A673 (cell line): ENCODE measurements at regions not wholly inside any gene's neighbourhood (a gene's known extent, or its start where the extent isn't known, plus 50 kb on each side); places are given as distances from the start of the nearest gene placed in this dataset.
A peak's percentile ranks its signal among the peaks of the same experiment; 100 is the strongest.

Source experiments
- BruUV-seq: library from RNA; stranded (reverse); fragments of 400-500 nt; replicated peaks from 2 replicates; lab custom pipeline; 2021; lab: Mats Ljungman, UMichigan
- CTCF ChIA-PET: fragments of 300-600 bp; sonication (Branson Sonifier 250); formaldehyde crosslinking; loops from one replicate; lab custom pipeline; 2022; ENCODE audit warnings: antibody characterized with exemption; lab: Charles Lee
- POLR2A ChIA-PET: fragments of 300-600 bp; sonication (Branson Sonifier 250); formaldehyde crosslinking; loops from one replicate; lab custom pipeline; 2022; ENCODE audit warnings: antibody characterized with exemption; ENCODE audit not compliant: low non-redundant PET; lab: Charles Lee
- DNase-seq: peaks from one replicate; pipeline ENCODE4 v3.0.0-alpha.2; 2015; ENCODE audit warnings: low spot score
- H3K27ac ChIP-seq: fragments of 200-600 bp; sonication (generic); 2 replicates; pipeline ENCODE4 v1.5.1; 2016; ENCODE audit warnings: mixed run types, low read depth, mild to moderate bottlenecking, mixed read lengths, antibody characterized with exemption, low read length; ENCODE audit not compliant: poor library complexity, severe bottlenecking
- H3K27me3 ChIP-seq: fragments of 200-600 bp; sonication (generic); replicated peaks from 2 replicates; pipeline ENCODE4 v1.6.1; 2017; ENCODE audit warnings: mixed run types, low read depth, mild to moderate bottlenecking, mixed read lengths, antibody characterized with exemption, low read length; ENCODE audit not compliant: insufficient read depth, poor library complexity
- H3K36me3 ChIP-seq: fragments of 200-600 bp; sonication (generic); 2 replicates; pipeline ENCODE4 v1.6.1; 2016; ENCODE audit warnings: mixed run types, mild to moderate bottlenecking, mixed read lengths, antibody characterized with exemption, low read length; ENCODE audit not compliant: insufficient read depth, poor library complexity, severe bottlenecking
- H3K4me1 ChIP-seq: fragments of 200-600 bp; sonication (generic); 2 replicates; pipeline ENCODE4 v1.6.1; 2017; ENCODE audit warnings: mixed run types, mild to moderate bottlenecking, mixed read lengths, antibody characterized with exemption, low read length; ENCODE audit not compliant: insufficient read depth, poor library complexity, severe bottlenecking
- H3K4me3 ChIP-seq: fragments of 200-600 bp; sonication (generic); 2 replicates; pipeline ENCODE4 v1.5.1; 2016; ENCODE audit warnings: low read depth, mixed run types, mild to moderate bottlenecking, mixed read lengths, low read length; ENCODE audit not compliant: poor library complexity, severe bottlenecking
- H3K9me3 ChIP-seq: fragments of 200-600 bp; sonication (generic); 2 replicates; pipeline ENCODE4 v1.6.1; 2016; ENCODE audit warnings: mixed run types, low read depth, mild to moderate bottlenecking, mixed read lengths, antibody characterized with exemption, low read length; ENCODE audit not compliant: poor library complexity, severe bottlenecking
- EZH2 ChIP-seq: fragments of 200-600 bp; sonication (generic); IDR thresholded peaks from 2 replicates; pipeline ENCODE4 v1.6.1; 2017; ENCODE audit warnings: borderline replicate concordance, low read depth, mild to moderate bottlenecking, mixed read lengths, antibody characterized with exemption, low read length; ENCODE audit not compliant: poor library complexity, severe bottlenecking
- intact Hi-C: fragments of 100-400 bp; cut with micrococcal nuclease; formaldehyde crosslinking; loops from one replicate; pipeline ENCODE4 v1.10.0; 2022; ENCODE audit not compliant: unreplicated experiment
- TF ChIP-seq, protein P1 (sequence below): fragments of 300-800, 200-600 bp; sonication (generic); conservative IDR thresholded peaks from 2 replicates; pipeline ENCODE4 v1.5.1; 2017; ENCODE audit warnings: low read depth, mild to moderate bottlenecking, antibody characterized with exemption, low read length, moderate library complexity, mixed read lengths

GRCh38 chr15:35208353-35208752, 123.3 kb upstream of the NANOGP8 start:
- TF ChIP-seq EZH2: no peak
- TF ChIP-seq, protein P1, sequence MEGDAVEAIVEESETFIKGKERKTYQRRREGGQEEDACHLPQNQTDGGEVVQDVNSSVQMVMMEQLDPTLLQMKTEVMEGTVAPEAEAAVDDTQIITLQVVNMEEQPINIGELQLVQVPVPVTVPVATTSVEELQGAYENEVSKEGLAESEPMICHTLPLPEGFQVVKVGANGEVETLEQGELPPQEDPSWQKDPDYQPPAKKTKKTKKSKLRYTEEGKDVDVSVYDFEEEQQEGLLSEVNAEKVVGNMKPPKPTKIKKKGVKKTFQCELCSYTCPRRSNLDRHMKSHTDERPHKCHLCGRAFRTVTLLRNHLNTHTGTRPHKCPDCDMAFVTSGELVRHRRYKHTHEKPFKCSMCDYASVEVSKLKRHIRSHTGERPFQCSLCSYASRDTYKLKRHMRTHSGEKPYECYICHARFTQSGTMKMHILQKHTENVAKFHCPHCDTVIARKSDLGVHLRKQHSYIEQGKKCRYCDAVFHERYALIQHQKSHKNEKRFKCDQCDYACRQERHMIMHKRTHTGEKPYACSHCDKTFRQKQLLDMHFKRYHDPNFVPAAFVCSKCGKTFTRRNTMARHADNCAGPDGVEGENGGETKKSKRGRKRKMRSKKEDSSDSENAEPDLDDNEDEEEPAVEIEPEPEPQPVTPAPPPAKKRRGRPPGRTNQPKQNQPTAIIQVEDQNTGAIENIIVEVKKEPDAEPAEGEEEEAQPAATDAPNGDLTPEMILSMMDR: no peak
- DNase-seq: no peak
- Histone ChIP-seq H3K4me3 (no peak overlapping the region), H3K36me3 (no peaks in the 10 kb centered on the region), H3K27ac (no peak overlapping the region), H3K27me3 (no peaks in the 10 kb centered on the region), H3K4me1 (no peaks in the 10 kb centered on the region), H3K9me3 (no peaks in the 10 kb centered on the region)
- intact Hi-C loops: no loop called here
- POLR2A ChIA-PET: interaction anchor here (0.6 kb wide), 1 partner anchor 14 kb away, joined by 3 read pairs; no protein-coding TSS in a partner anchor
- CTCF ChIA-PET: no interaction called here
- BruUV-seq: no TSS peak

- Histone ChIP-seq H3K27me3 (no peaks in the 10 kb centered on the region), H3K4me1 (no peaks in the 10 kb centered on the region), H3K27ac (no peak overlapping the region), H3K36me3 (no peaks in the 10 kb centered on the region), H3K4me3 (no peak overlapping the region), H3K9me3 (no peaks in the 10 kb centered on the region)
- POLR2A ChIA-PET: no interaction called here
- CTCF ChIA-PET: no interaction called here
- DNase-seq: peak; percentile 43
- intact Hi-C loops: no loop called here
- TF ChIP-seq, protein P1: peak; percentile 61
- TF ChIP-seq EZH2: no peak
- no TSS peak for BruUV-seq
Measured at GRCh38 chr15:35206060-35206675, 121.1 kb upstream of the NANOGP8 start.

DNA sequence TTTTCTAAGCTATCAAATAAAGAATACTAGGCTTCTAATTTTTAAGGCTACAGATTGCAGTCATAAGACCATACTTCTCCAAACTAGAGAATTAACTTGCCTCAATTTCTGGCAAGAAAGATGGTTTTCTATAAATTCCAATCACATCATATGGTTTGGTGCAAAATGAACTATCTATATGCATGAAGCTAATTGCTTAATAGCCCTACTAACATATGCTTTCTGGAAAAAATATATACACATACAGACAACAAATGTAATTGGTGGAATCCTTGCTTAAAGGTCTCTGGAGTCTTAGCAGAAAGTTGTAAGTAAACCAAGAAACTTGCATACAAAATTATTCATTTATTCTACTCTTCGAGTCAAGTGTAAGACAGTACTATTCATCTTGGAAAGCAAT, 113.1 kb upstream of the NANOGP8 start:
- no TSS peak for BruUV-seq
- ChIA-PET POLR2A (interaction anchor here (0.6 kb wide), 1 partner anchor 1135 kb away, joined by 3 read pairs; no protein-coding TSS in a partner anchor), CTCF (no interaction called here)
- TF ChIP-seq EZH2: no peak
- no peak for DNase-seq
- Histone ChIP-seq H3K4me1 (no peaks in the 10 kb centered on the region), H3K9me3 (no peaks in the 10 kb centered on the region), H3K27me3 (peaks cover 2% of the 10 kb centered on the region), H3K4me3 (no peak overlapping the region), H3K36me3 (no peaks in the 10 kb centered on the region), H3K27ac (no peak overlapping the region)
- intact Hi-C loops: no loop called here
